ENCODE measurements at regions not wholly inside any gene's neighbourhood (a gene's known extent, or its start where the extent isn't known, plus 50 kb on each side); places are given as distances from the start of the nearest gene placed in this dataset.
"Not testable (repeated sequence)": the region's sequence is repeated elsewhere in the genome, so short reads cannot be mapped to it uniquely, and the experiment has no call there.

GRCh38 chr1:43108080-43108479 lies 64.0 kb downstream of the EBNA1BP2 start:
- DNase-seq (ENCODE audit: low read depth in 2 of 2) = no peak

- no peak for DNase-seq (ENCODE audit: low read depth in 2 of 2)
Observed at GRCh38 chr1:43107664-43108063, 64.4 kb downstream of the EBNA1BP2 start.

GRCh38 chr1:43104027-43104763 lies 67.9 kb downstream of the EBNA1BP2 start:
- DNase-seq (ENCODE audit: low read depth in 2 of 2) = no peak

- DNase-seq (ENCODE audit: low read depth in 2 of 2) = no peak
Observed at GRCh38 chr1:43101061-43101460, 71.0 kb downstream of the EBNA1BP2 start.

GRCh38 chr1:43098200-43098599 lies 73.9 kb downstream of the EBNA1BP2 start:
- no peak for DNase-seq (ENCODE audit: low read depth in 2 of 2)

- not testable (repeated sequence) for DNase-seq (ENCODE audit: low read depth in 2 of 2)
Observed at GRCh38 chr1:43096528-43096927, 75.6 kb downstream of the EBNA1BP2 start.

- DNase-seq (ENCODE audit: low read depth in 2 of 2) = not testable (repeated sequence)
Observed at GRCh38 chr1:43090812-43091211, 81.3 kb downstream of the EBNA1BP2 start.

GRCh38 chr1:43090157-43090556 lies 81.9 kb downstream of the EBNA1BP2 start:
- not testable (repeated sequence) for DNase-seq (ENCODE audit: low read depth in 2 of 2)

GRCh38 chr1:43083375-43083891 lies 88.7 kb downstream of the EBNA1BP2 start:
- DNase-seq (ENCODE audit: low read depth in 2 of 2) = no peak

- no peak for DNase-seq (ENCODE audit: low read depth in 2 of 2)
Observed at GRCh38 chr1:43082740-43083139, 89.3 kb downstream of the EBNA1BP2 start.

- no peak for DNase-seq (ENCODE audit: low read depth in 2 of 2)
Observed at GRCh38 chr1:43077273-43077672, 94.8 kb downstream of the EBNA1BP2 start.

GRCh38 chr1:43074709-43075108 lies 97.4 kb downstream of the EBNA1BP2 start:
- DNase-seq (ENCODE audit: low read depth in 2 of 2) = no peak

- DNase-seq (ENCODE audit: low read depth in 2 of 2) = no peak
Observed at GRCh38 chr1:43074244-43074643, 97.8 kb downstream of the EBNA1BP2 start.

GRCh38 chr1:43073490-43074230 lies 98.4 kb downstream of the EBNA1BP2 start:
- peak; percentile 46 to 48 for DNase-seq (ENCODE audit: low read depth in 2 of 2)

GRCh38 chr1:43072314-43072713 lies 99.8 kb downstream of the EBNA1BP2 start:
- no peak for DNase-seq (ENCODE audit: low read depth in 2 of 2)

GRCh38 chr1:43071241-43071640 lies 100.8 kb downstream of the EBNA1BP2 start:
- DNase-seq (ENCODE audit: low read depth in 2 of 2) = no peak

- no peak for DNase-seq (ENCODE audit: low read depth in 2 of 2)
Observed at GRCh38 chr1:43069461-43070050, 102.5 kb downstream of the EBNA1BP2 start.

- no peak for DNase-seq (ENCODE audit: low read depth in 2 of 2)
Observed at GRCh38 chr1:43068911-43069310, 103.2 kb downstream of the EBNA1BP2 start.

- no peak for DNase-seq (ENCODE audit: low read depth in 2 of 2)
Observed at GRCh38 chr1:43067977-43068751, 103.9 kb downstream of the EBNA1BP2 start.

- DNase-seq (ENCODE audit: low read depth in 2 of 2) = no peak
Observed at GRCh38 chr1:43067233-43067745, 104.8 kb downstream of the EBNA1BP2 start.

GRCh38 chr1:43066578-43066977 lies 105.5 kb downstream of the EBNA1BP2 start:
- no peak for DNase-seq (ENCODE audit: low read depth in 2 of 2)
